Right lobe of liver (tissue), 4 donors: ENCODE measurements at regions not wholly inside any gene's neighbourhood (a gene's known extent, or its start where the extent isn't known, plus 50 kb on each side); places are given as distances from the start of the nearest gene placed in this dataset.

Experiments used
- POLR2A ChIP-seq: fragments of 450-650 bp; IDR thresholded peaks from one replicate; pipeline ENCODE4 v1.6.1; 2017; ENCODE audit warnings: antibody characterized with exemption, mild to moderate bottlenecking
- TF ChIP-seq, protein P1 (sequence below), 4 donors: fragments of 200-600 bp in 3 of 4; fragments of 450-650 bp in 1 of 4; IDR thresholded peaks; one replicate each; pipeline versions ENCODE4 v1.5.1 to v1.8.0; 2016 to 2022; ENCODE audit warnings: antibody characterized with exemption in 4 of 4, mild to moderate bottlenecking in 2 of 4
- donor health status: DM: no; HTN: no; CAD: no.
- donor health status: DM: no; HTN: no; CAD: no.
- donor health status: DM: no; HTN: yes; CAD: no.

DNA sequence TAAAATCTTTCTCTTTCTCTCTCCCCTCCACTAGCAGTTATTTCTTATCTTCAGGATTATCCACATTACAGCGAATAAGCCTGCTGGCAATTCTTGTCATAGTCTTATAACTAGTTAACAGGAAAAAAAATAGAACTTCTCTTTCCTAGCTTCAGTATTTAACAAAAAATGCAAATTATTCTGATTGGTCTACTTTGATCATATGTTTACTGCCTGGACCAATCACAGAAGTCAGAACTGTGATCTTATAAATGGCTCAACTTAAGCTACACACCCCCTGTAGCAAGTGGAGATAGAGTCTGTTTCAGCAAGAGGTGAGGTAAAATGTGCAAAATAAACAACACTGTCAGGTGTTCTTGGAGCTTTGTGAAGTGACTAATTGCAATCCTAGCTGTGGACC is 389.4 kb upstream of the TUSC1 start:
- TF ChIP-seq, protein P1, sequence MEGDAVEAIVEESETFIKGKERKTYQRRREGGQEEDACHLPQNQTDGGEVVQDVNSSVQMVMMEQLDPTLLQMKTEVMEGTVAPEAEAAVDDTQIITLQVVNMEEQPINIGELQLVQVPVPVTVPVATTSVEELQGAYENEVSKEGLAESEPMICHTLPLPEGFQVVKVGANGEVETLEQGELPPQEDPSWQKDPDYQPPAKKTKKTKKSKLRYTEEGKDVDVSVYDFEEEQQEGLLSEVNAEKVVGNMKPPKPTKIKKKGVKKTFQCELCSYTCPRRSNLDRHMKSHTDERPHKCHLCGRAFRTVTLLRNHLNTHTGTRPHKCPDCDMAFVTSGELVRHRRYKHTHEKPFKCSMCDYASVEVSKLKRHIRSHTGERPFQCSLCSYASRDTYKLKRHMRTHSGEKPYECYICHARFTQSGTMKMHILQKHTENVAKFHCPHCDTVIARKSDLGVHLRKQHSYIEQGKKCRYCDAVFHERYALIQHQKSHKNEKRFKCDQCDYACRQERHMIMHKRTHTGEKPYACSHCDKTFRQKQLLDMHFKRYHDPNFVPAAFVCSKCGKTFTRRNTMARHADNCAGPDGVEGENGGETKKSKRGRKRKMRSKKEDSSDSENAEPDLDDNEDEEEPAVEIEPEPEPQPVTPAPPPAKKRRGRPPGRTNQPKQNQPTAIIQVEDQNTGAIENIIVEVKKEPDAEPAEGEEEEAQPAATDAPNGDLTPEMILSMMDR (IDR thresholded peaks at IDR 0.05), result no peak
- no peak for TF ChIP-seq POLR2A
